HepG2 (cell line): ENCODE measurements at regions not wholly inside any gene's neighbourhood (a gene's known extent, or its start where the extent isn't known, plus 50 kb on each side); places are given as distances from the start of the nearest gene placed in this dataset.

Experiments used
- ATAC-seq: fragments of 200-7000 bp; cut with Tn5 transposase; 3 replicates; pipeline ENCODE4 v1.9.1; 2020; ENCODE audit warnings: mild to moderate bottlenecking, moderate library complexity
- BruUV-seq: library from RNA; stranded (reverse); fragments of 400-500 nt; replicated peaks from 2 replicates; lab custom pipeline; 2021; lab: Mats Ljungman, UMichigan
- CTCF ChIA-PET: fragments of 300-600 bp; formaldehyde crosslinking; extraction: SDS; loops from one replicate; lab custom pipeline; 2021; ENCODE audit warnings: low total read pairs, inconsistent platforms, low intra/inter-chr PET ratio; lab: Yijun Ruan, JAX
- POLR2A ChIA-PET: fragments of 350-600 bp; sonication (Branson Sonifier 250); formaldehyde crosslinking; loops from one replicate; lab custom pipeline; 2020; ENCODE audit warnings: antibody characterized with exemption, inconsistent platforms; lab: Yijun Ruan, JAX
- DNase-seq: peaks from one replicate; pipeline ENCODE4 v3.0.0-alpha.2; 2015; ENCODE audit warnings: low spot score
- FAIRE-seq: peaks from 3 replicates; lab custom pipeline; 2011; peaks lifted over from hg19 to GRCh38; lab: Jason Lieb, UNC
- H2AFZ ChIP-seq: one replicate; pipeline ENCODE4 v1.6.1; 2011; ENCODE audit warnings: low read length, inconsistent platforms
- H3K27ac ChIP-seq: fragments of 300-600 bp; 3 replicates; pipeline ENCODE4 v1.8.0; 2011; ENCODE audit warnings: mixed run types, mild to moderate bottlenecking, mixed read lengths, low read length, inconsistent platforms; ENCODE audit not compliant: insufficient read depth; ENCODE audit errors: extremely low read length
- H3K27me3 ChIP-seq, 2 experiments: fragments of 200-600 bp in 1 of 2; 2 replicates in 1 of 2; 3 replicates in 1 of 2; pipeline versions ENCODE4 v1.6.0 to v1.8.0; 2011; ENCODE audit warnings: low read length in 2 of 2, mild to moderate bottlenecking in 2 of 2, moderate library complexity in 2 of 2, inconsistent platforms in 1 of 2; ENCODE audit not compliant: insufficient read depth in 2 of 2, control insufficient read depth in 1 of 2
- H3K36me3 ChIP-seq, 2 experiments: fragments of 200-600 bp in 1 of 2; replicated peaks in 1 of 2; 2 replicates in 1 of 2; 3 replicates in 1 of 2; pipeline versions ENCODE4 v1.5.1 to v1.8.0; 2011; ENCODE audit warnings: low read length in 2 of 2, inconsistent platforms in 1 of 2; ENCODE audit not compliant: insufficient read depth in 2 of 2, control insufficient read depth in 1 of 2
- H3K4me1 ChIP-seq: 2 replicates; pipeline ENCODE4 v1.5.1; 2012; ENCODE audit warnings: low read length, inconsistent platforms; ENCODE audit not compliant: insufficient read depth
- H3K4me2 ChIP-seq: 2 replicates; pipeline ENCODE4 v1.6.0; 2011; ENCODE audit warnings: low read depth, low read length, inconsistent platforms
- H3K4me3 ChIP-seq, 3 experiments: fragments of 200-600 bp in 1 of 3; sonication (generic), shearing (Covaris generic) in 1 of 3; replicated peaks in 1 of 3; 2 replicates each; pipeline ENCODE4 v1.5.1; 2011 to 2016; ENCODE audit warnings: low read length in 3 of 3, inconsistent platforms in 2 of 3, low read depth in 2 of 3, mild to moderate bottlenecking in 2 of 3, control low read depth in 1 of 3, mixed read lengths in 1 of 3; ENCODE audit not compliant: insufficient read depth in 1 of 3
- H3K79me2 ChIP-seq: one replicate; pipeline ENCODE4 v1.6.1; 2011; ENCODE audit warnings: low read length, inconsistent platforms; ENCODE audit not compliant: insufficient read depth
- H3K9ac ChIP-seq: 2 replicates; pipeline ENCODE4 v1.6.0; 2011; ENCODE audit warnings: mild to moderate bottlenecking, low read depth, low read length, inconsistent platforms; ENCODE audit not compliant: insufficient read depth
- H3K9me3 ChIP-seq: 2 replicates; pipeline ENCODE4 v1.5.1; 2012; ENCODE audit warnings: mild to moderate bottlenecking, low read length
- H4K20me1 ChIP-seq: 2 replicates; pipeline ENCODE4 v1.6.0; 2011; ENCODE audit warnings: inconsistent platforms, mild to moderate bottlenecking, low read length, moderate library complexity; ENCODE audit not compliant: insufficient read depth
- EEA1 ChIP-seq: sonication (generic); formaldehyde crosslinking; IDR thresholded peaks from 2 replicates; pipeline ENCODE4 v1.5.1; 2020; ENCODE audit warnings: mild to moderate bottlenecking, missing genetic modification reagents, borderline replicate concordance
- FIP1L1 ChIP-seq: fragments of 200-400 bp; formaldehyde crosslinking; IDR thresholded peaks from 2 replicates; pipeline ENCODE4 v1.6.1; 2018; ENCODE audit warnings: low read depth, mild to moderate bottlenecking, low read length, moderate library complexity, borderline replicate concordance; ENCODE audit not compliant: insufficient read depth
- HES4 ChIP-seq: sonication (generic); formaldehyde crosslinking; IDR thresholded peaks from 2 replicates; pipeline ENCODE4 v1.9.0; 2021; ENCODE audit warnings: mild to moderate bottlenecking, missing genetic modification reagents, borderline replicate concordance
- NAIF1 ChIP-seq: sonication (generic); formaldehyde crosslinking; IDR thresholded peaks from 2 replicates; pipeline ENCODE4 v1.5.0; 2020; ENCODE audit warnings: mild to moderate bottlenecking, missing genetic modification reagents, borderline replicate concordance
- NFE2L2 ChIP-seq: fragments of 150-350 bp; IDR thresholded peaks from 2 replicates; pipeline ENCODE4 v1.6.1; 2014; ENCODE audit warnings: low read length
- NKX3-1 ChIP-seq: sonication (generic); formaldehyde crosslinking; IDR thresholded peaks from 2 replicates; pipeline ENCODE4 v1.5.0; 2020; ENCODE audit warnings: missing genetic modification reagents
- PHF20 ChIP-seq: sonication (generic); formaldehyde crosslinking; IDR thresholded peaks from 2 replicates; pipeline ENCODE4 v1.5.0; 2020; ENCODE audit warnings: mild to moderate bottlenecking, missing genetic modification reagents
- POGZ ChIP-seq: sonication (generic); formaldehyde crosslinking; IDR thresholded peaks from 2 replicates; pipeline ENCODE4 v1.4.0; 2020; ENCODE audit warnings: mild to moderate bottlenecking, missing genetic modification reagents
- POLR2AphosphoS2 ChIP-seq: IDR thresholded peaks from 2 replicates; pipeline ENCODE4 v1.6.1; 2011; ENCODE audit warnings: low read depth, low read length, improper control_type of control experiment
- TEAD3 ChIP-seq: optimal IDR thresholded peaks from 2 replicates; pipeline ENCODE3; 2016; ENCODE audit warnings: borderline replicate concordance
- WGBS: methylation state at CpG from one replicate; pipeline ENCODE4 v1.1.6; 2017; ENCODE audit warnings: low lambda C conversion rate; 5-methylcytosine and 5-hydroxymethylcytosine counted together
- in situ Hi-C: cut with HindIII; loops from 2 replicates; pipeline ENCODE4 v1.10.0; 2017; ENCODE audit warnings: low pct_unique_long_range_greater_than_20kb; ENCODE audit not compliant: extremely low pct_ligation_motif_present
- intact Hi-C: fragments of 100-400 bp; cut with micrococcal nuclease; formaldehyde crosslinking; loops from one replicate; pipeline ENCODE4 v1.10.0; 2022; ENCODE audit not compliant: unreplicated experiment
- TF ChIP-seq, protein P1 (sequence below): IDR thresholded peaks from 2 replicates; pipeline ENCODE4 v1.6.1; 2016; ENCODE audit warnings: missing compliant biosample characterization, missing genetic modification reagents, borderline replicate concordance
- TF ChIP-seq, protein P2 (sequence below): sonication (generic); formaldehyde crosslinking; IDR thresholded peaks from 2 replicates; pipeline ENCODE4 v1.9.0; 2021; ENCODE audit warnings: missing genetic modification reagents, mild to moderate bottlenecking, borderline replicate concordance

DNA sequence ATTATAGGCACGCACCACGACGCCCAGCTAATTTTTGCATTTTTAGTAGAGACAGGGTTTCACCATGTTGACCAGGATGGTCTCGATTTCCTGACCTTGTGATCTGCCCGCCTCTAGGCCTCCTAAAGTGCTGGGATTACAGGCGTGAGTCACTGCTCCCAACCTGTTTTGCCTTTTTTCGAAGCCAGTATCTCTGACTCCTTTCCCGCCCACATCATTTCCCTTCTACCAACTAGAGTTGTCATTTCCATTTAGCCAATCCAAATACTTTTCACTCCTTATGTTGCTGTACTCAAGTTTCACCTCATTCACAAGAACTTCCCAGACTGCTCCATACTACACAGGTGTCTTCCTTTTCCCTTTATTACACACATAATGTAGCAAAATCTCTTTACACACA is 502.6 kb upstream of the CDH6 start:
- no peaks in the 10 kb centered on the region for H3K36me3 ChIP-seq
- no peaks in the 10 kb centered on the region for H4K20me1 ChIP-seq
- H3K4me1 ChIP-seq, result no peaks in the 10 kb centered on the region
- WGBS, result 42% methylated on average over 8 of the region's 8 CpGs
- in situ Hi-C loops, result no loop called here
- no peaks in the 10 kb centered on the region for H3K9me3 ChIP-seq
- no peak for TF ChIP-seq NAIF1 (CRISPR knock-in tag)
- no peak for TF ChIP-seq POLR2AphosphoS2
- no peak for TF ChIP-seq HES4 (CRISPR knock-in tag)
- no peak for TF ChIP-seq NKX3-1 (CRISPR knock-in tag)
- H3K4me3 ChIP-seq, result no peak overlapping the region
- POLR2A ChIA-PET, result no interaction called here
- no peak overlapping the region for H2AFZ ChIP-seq
- CTCF ChIA-PET, result no interaction called here
- intact Hi-C loops, result no loop called here
- H3K27ac ChIP-seq, result no peak overlapping the region
- no peak overlapping the region for H3K4me2 ChIP-seq
- no peaks in the 10 kb centered on the region for H3K79me2 ChIP-seq
- FAIRE-seq (no peak), ATAC-seq (no peak), DNase-seq (no peak)
- BruUV-seq, result no TSS peak
- no peak overlapping the region for H3K9ac ChIP-seq
- H3K27me3 ChIP-seq, result no peaks in the 10 kb centered on the region; a peak in 1 of 5 replicates

DNA sequence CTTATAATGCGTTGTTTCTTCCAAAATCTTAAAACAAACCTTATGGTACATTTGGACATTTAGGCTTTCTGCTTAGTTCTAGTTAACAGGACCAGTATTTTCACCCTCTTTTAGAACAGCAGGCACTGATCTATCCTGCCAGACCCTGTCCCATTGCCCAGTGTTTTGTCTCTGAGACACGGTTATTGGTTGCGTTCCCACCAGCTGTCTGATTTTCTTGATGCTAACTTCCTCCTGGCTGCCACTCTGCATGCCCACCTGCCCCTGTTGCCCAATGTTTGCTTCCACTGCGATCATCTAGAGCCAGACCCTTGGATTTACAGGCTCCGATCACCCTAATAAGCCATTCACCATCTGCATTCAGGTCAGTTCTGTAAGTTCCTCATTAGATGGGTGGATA is 506.0 kb upstream of the CDH6 start:
- no peak overlapping the region for H3K27ac ChIP-seq

More for the DNA sequence above, 506.0 kb upstream of the CDH6 start:
- no peak overlapping the region for H2AFZ ChIP-seq
- no peak overlapping the region for H3K4me2 ChIP-seq
- intact Hi-C loops (no loop called here), in situ Hi-C loops (no loop called here)
- no peaks in the 10 kb centered on the region for H3K36me3 ChIP-seq
- ChIA-PET CTCF (no interaction called here), POLR2A (no interaction called here)
- no peak for FAIRE-seq
- peaks cover under 1% of the 10 kb centered on the region; the same call in 1 of the 2 replicates for H3K9me3 ChIP-seq
- no TSS peak for BruUV-seq
- no peaks in the 10 kb centered on the region for H3K27me3 ChIP-seq
- H4K20me1 ChIP-seq, result no peaks in the 10 kb centered on the region
- TF ChIP-seq POGZ, result no peak
- TF ChIP-seq FIP1L1, result no peak
- TF ChIP-seq TEAD3 (CRISPR knock-in tag), result no peak
- TF ChIP-seq, protein P1, sequence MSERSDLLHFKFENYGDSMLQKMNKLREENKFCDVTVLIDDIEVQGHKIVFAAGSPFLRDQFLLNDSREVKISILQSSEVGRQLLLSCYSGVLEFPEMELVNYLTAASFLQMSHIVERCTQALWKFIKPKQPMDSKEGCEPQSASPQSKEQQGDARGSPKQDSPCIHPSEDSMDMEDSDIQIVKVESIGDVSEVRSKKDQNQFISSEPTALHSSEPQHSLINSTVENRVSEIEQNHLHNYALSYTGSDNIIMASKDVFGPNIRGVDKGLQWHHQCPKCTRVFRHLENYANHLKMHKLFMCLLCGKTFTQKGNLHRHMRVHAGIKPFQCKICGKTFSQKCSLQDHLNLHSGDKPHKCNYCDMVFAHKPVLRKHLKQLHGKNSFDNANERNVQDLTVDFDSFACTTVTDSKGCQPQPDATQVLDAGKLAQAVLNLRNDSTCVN, result no peak
- TF ChIP-seq NFE2L2, result no peak
- TF ChIP-seq PHF20, result no peak
- TF ChIP-seq, protein P2, sequence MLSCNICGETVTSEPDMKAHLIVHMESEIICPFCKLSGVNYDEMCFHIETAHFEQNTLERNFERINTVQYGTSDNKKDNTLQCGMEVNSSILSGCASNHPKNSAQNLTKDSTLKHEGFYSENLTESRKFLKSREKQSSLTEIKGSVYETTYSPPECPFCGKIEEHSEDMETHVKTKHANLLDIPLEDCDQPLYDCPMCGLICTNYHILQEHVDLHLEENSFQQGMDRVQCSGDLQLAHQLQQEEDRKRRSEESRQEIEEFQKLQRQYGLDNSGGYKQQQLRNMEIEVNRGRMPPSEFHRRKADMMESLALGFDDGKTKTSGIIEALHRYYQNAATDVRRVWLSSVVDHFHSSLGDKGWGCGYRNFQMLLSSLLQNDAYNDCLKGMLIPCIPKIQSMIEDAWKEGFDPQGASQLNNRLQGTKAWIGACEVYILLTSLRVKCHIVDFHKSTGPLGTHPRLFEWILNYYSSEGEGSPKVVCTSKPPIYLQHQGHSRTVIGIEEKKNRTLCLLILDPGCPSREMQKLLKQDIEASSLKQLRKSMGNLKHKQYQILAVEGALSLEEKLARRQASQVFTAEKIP, result no peak
- no peak for TF ChIP-seq EEA1 (CRISPR knock-in tag)
- ATAC-seq, result no peak
- no peak overlapping the region for H3K4me3 ChIP-seq
- H3K4me1 ChIP-seq, result no peaks in the 10 kb centered on the region
- H3K9ac ChIP-seq, result no peak overlapping the region
- WGBS, result 32% methylated on average over 5 of the region's 5 CpGs
- no peak for DNase-seq
- no peaks in the 10 kb centered on the region for H3K79me2 ChIP-seq
